Stimulated activated naive B cell treated with anti-CD40 and anti-IgM and Interleukin-4, amounts not matched to agents 10 μg/mL and 1 μg/mL and 100 μg/mL, for 72 hours (primary cell): ENCODE measurements at regions not wholly inside any gene's neighbourhood (a gene's known extent, or its start where the extent isn't known, plus 50 kb on each side); places are given as distances from the start of the nearest gene placed in this dataset.
"Not testable (repeated sequence)": the region's sequence is repeated elsewhere in the genome, so short reads cannot be mapped to it uniquely, and the experiment has no call there.

Experiments
- ATAC-seq, 2 donors: fragments of 150-1000 bp; cut with Tn5 transposase; replicated peaks; 2 replicates each; pipeline ENCODE4 v1.10.0; 2021; ENCODE audit warnings: moderate library complexity in 1 of 2
- DNase-seq: peaks from one replicate; pipeline ENCODE4 v3.0.0; 2021
- H3K27ac Mint-ChIP-seq: one replicate; pipeline ENCODE4 v1.8.0; 2022; ENCODE audit warnings: mild to moderate bottlenecking, mixed read lengths
- H3K27me3 Mint-ChIP-seq, 2 donors: one replicate each; pipeline ENCODE4 v1.8.0; 2022; ENCODE audit warnings: mixed read lengths in 2 of 2
- H3K36me3 Mint-ChIP-seq, 2 donors: one replicate each; pipeline ENCODE4 v1.8.0; 2022; ENCODE audit warnings: mixed read lengths in 2 of 2, mild to moderate bottlenecking in 1 of 2
- H3K4me1 Mint-ChIP-seq, 2 donors: one replicate each; pipeline ENCODE4 v1.8.0; 2022; ENCODE audit warnings: mixed read lengths in 2 of 2, mild to moderate bottlenecking in 1 of 2
- H3K4me3 Mint-ChIP-seq, 2 donors: one replicate each; pipeline ENCODE4 v1.8.0; 2022; ENCODE audit warnings: mild to moderate bottlenecking in 2 of 2, mixed read lengths in 2 of 2, moderate library complexity in 1 of 2
- H3K9me3 Mint-ChIP-seq, 2 donors: one replicate each; pipeline ENCODE4 v1.8.0; 2022; ENCODE audit warnings: mixed read lengths in 2 of 2, mild to moderate bottlenecking in 1 of 2

GRCh38 chr4:67300497-67301185 is 244.7 kb downstream of the CENPC start:
- not testable (repeated sequence) for H3K4me3 Mint-ChIP-seq, H3K36me3 Mint-ChIP-seq, DNase-seq, ATAC-seq, H3K27ac Mint-ChIP-seq, H3K27me3 Mint-ChIP-seq, H3K4me1 Mint-ChIP-seq, H3K9me3 Mint-ChIP-seq

GRCh38 chr4:67292636-67293035 is 252.7 kb downstream of the CENPC start:
- H3K36me3 Mint-ChIP-seq, result no peaks in the 10 kb centered on the region
- H3K9me3 Mint-ChIP-seq, result peaks cover 0 to 2% of the 10 kb centered on the region in 2 donors
- no peaks in the 10 kb centered on the region for H3K4me1 Mint-ChIP-seq
- H3K27ac Mint-ChIP-seq, result no peak overlapping the region
- DNase-seq (no peak), ATAC-seq (no peak)
- no peak overlapping the region for H3K4me3 Mint-ChIP-seq
- H3K27me3 Mint-ChIP-seq, result no peaks in the 10 kb centered on the region

GRCh38 chr4:67292045-67292444 is 253.3 kb downstream of the CENPC start:
- Mint-ChIP-seq H3K4me1 (no peaks in the 10 kb centered on the region), H3K4me3 (no peak overlapping the region), H3K36me3 (no peaks in the 10 kb centered on the region), H3K27ac (no peak overlapping the region), H3K27me3 (no peaks in the 10 kb centered on the region), H3K9me3 (peaks cover 0 to 2% of the 10 kb centered on the region in 2 donors)
- no peak for DNase-seq
- ATAC-seq, result no peak

- peaks cover 0 to 2% of the 10 kb centered on the region in 2 donors for H3K9me3 Mint-ChIP-seq
- no peaks in the 10 kb centered on the region for H3K36me3 Mint-ChIP-seq
- ATAC-seq, result no peak
- H3K27me3 Mint-ChIP-seq, result no peaks in the 10 kb centered on the region
- no peaks in the 10 kb centered on the region for H3K4me1 Mint-ChIP-seq
- H3K27ac Mint-ChIP-seq, result no peak overlapping the region
- H3K4me3 Mint-ChIP-seq, result no peak overlapping the region
- DNase-seq, result no peak
These were observed 253.7 kb downstream of the CENPC start for GRCh38 chr4:67291644-67292043.

- no peak overlapping the region for H3K4me3 Mint-ChIP-seq
- no peaks in the 10 kb centered on the region for H3K9me3 Mint-ChIP-seq
- DNase-seq (no peak), ATAC-seq (peak; percentile 59 to 63)
- no peaks in the 10 kb centered on the region for H3K27me3 Mint-ChIP-seq
- H3K27ac Mint-ChIP-seq, result no peak overlapping the region
- H3K36me3 Mint-ChIP-seq, result no peaks in the 10 kb centered on the region
- H3K4me1 Mint-ChIP-seq, result no peaks in the 10 kb centered on the region
These were observed 256.3 kb downstream of the CENPC start for GRCh38 chr4:67288964-67289363.

- Mint-ChIP-seq H3K27me3 (no peaks in the 10 kb centered on the region), H3K4me3 (no peak overlapping the region), H3K36me3 (no peaks in the 10 kb centered on the region), H3K27ac (no peak overlapping the region), H3K4me1 (no peaks in the 10 kb centered on the region), H3K9me3 (no peaks in the 10 kb centered on the region)
- DNase-seq (no peak), ATAC-seq (no peak)
These were observed 258.6 kb downstream of the CENPC start for GRCh38 chr4:67286724-67287123.

GRCh38 chr4:67282749-67283148 is 262.6 kb downstream of the CENPC start:
- H3K4me3 Mint-ChIP-seq, result no peak overlapping the region
- DNase-seq (no peak), ATAC-seq (no peak)
- no peaks in the 10 kb centered on the region for H3K4me1 Mint-ChIP-seq
- no peaks in the 10 kb centered on the region for H3K36me3 Mint-ChIP-seq
- H3K27me3 Mint-ChIP-seq, result no peaks in the 10 kb centered on the region
- no peak overlapping the region for H3K27ac Mint-ChIP-seq
- no peaks in the 10 kb centered on the region for H3K9me3 Mint-ChIP-seq

GRCh38 chr4:67275179-67275750 is 270.0 kb downstream of the CENPC start:
- no peaks in the 10 kb centered on the region for H3K27me3 Mint-ChIP-seq
- DNase-seq (no peak), ATAC-seq (no peak)
- H3K36me3 Mint-ChIP-seq, result no peaks in the 10 kb centered on the region
- H3K9me3 Mint-ChIP-seq, result peaks cover 0 to 5% of the 10 kb centered on the region in 2 donors
- no peaks in the 10 kb centered on the region for H3K4me1 Mint-ChIP-seq
- no peak overlapping the region for H3K4me3 Mint-ChIP-seq
- H3K27ac Mint-ChIP-seq, result no peak overlapping the region

GRCh38 chr4:67274671-67275070 is 270.6 kb downstream of the CENPC start:
- H3K4me1 Mint-ChIP-seq, H3K27me3 Mint-ChIP-seq, ATAC-seq, H3K4me3 Mint-ChIP-seq, H3K9me3 Mint-ChIP-seq, H3K36me3 Mint-ChIP-seq, DNase-seq, H3K27ac Mint-ChIP-seq: not testable (repeated sequence)

- DNase-seq (no peak), ATAC-seq (no peak)
- no peak overlapping the region for H3K27ac Mint-ChIP-seq
- H3K9me3 Mint-ChIP-seq, result peaks cover 4 to 5% of the 10 kb centered on the region in 2 donors
- H3K36me3 Mint-ChIP-seq, result no peaks in the 10 kb centered on the region
- H3K4me3 Mint-ChIP-seq, result no peak overlapping the region
- no peaks in the 10 kb centered on the region for H3K4me1 Mint-ChIP-seq
- H3K27me3 Mint-ChIP-seq, result no peaks in the 10 kb centered on the region
These were observed 271.6 kb downstream of the CENPC start for GRCh38 chr4:67273666-67274065.

GRCh38 chr4:67261971-67262370 is 283.3 kb downstream of the CENPC start:
- Mint-ChIP-seq H3K4me1 (no peaks in the 10 kb centered on the region), H3K27ac (no peak overlapping the region), H3K27me3 (no peaks in the 10 kb centered on the region), H3K9me3 (peaks cover 0 to 5% of the 10 kb centered on the region in 2 donors), H3K4me3 (no peak overlapping the region), H3K36me3 (no peaks in the 10 kb centered on the region)
- ATAC-seq, result no peak
- no peak for DNase-seq

GRCh38 chr4:67256388-67257043 is 288.8 kb downstream of the CENPC start:
- Mint-ChIP-seq H3K4me3 (no peak overlapping the region), H3K27me3 (no peaks in the 10 kb centered on the region), H3K9me3 (peaks cover 0 to 7% of the 10 kb centered on the region in 2 donors), H3K36me3 (no peaks in the 10 kb centered on the region), H3K27ac (no peak overlapping the region), H3K4me1 (no peaks in the 10 kb centered on the region)
- ATAC-seq (no peak), DNase-seq (no peak)

GRCh38 chr4:67250131-67250896 is 295.0 kb downstream of the CENPC start:
- Mint-ChIP-seq H3K4me1 (no peaks in the 10 kb centered on the region), H3K27me3 (no peaks in the 10 kb centered on the region), H3K9me3 (peaks cover 0 to 2% of the 10 kb centered on the region in 2 donors), H3K27ac (no peak overlapping the region), H3K36me3 (no peaks in the 10 kb centered on the region), H3K4me3 (no peak overlapping the region)
- DNase-seq (no peak), ATAC-seq (peak; percentile 34 to 57)

GRCh38 chr4:67236788-67237187 is 308.5 kb downstream of the CENPC start:
- H3K36me3 Mint-ChIP-seq, result no peaks in the 10 kb centered on the region
- no peaks in the 10 kb centered on the region for H3K4me1 Mint-ChIP-seq
- ATAC-seq (no peak), DNase-seq (no peak)
- H3K27me3 Mint-ChIP-seq, result no peaks in the 10 kb centered on the region
- H3K27ac Mint-ChIP-seq, result no peak overlapping the region
- no peaks in the 10 kb centered on the region for H3K9me3 Mint-ChIP-seq
- no peak overlapping the region for H3K4me3 Mint-ChIP-seq
